ENCODE measurements at regions not wholly inside any gene's neighbourhood (a gene's known extent, or its start where the extent isn't known, plus 50 kb on each side); places are given as distances from the start of the nearest gene placed in this dataset.

DNA sequence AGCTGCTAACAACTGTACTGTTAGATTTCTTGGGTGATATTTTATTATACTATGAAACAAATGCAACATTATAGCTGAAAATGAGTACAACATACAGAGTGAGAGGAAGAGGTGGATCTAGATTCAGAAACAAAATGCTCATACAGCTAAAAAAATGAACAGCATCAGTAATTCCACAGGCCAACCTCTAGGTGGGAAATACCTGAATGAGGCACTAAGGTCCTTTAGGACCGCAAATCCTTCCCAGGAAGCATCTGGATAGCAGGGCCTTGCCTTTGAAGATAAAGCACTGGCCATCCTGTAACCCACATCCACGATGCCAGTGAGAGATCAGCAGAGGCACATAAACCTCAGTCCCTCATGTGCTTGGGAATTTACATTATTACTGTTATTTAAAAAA is 310.8 kb downstream of the YTHDC2 start:
- TF ChIP-seq POLR2AphosphoS5 (IDR thresholded peaks at IDR 0.05) = no peak
- TF ChIP-seq, protein P1, sequence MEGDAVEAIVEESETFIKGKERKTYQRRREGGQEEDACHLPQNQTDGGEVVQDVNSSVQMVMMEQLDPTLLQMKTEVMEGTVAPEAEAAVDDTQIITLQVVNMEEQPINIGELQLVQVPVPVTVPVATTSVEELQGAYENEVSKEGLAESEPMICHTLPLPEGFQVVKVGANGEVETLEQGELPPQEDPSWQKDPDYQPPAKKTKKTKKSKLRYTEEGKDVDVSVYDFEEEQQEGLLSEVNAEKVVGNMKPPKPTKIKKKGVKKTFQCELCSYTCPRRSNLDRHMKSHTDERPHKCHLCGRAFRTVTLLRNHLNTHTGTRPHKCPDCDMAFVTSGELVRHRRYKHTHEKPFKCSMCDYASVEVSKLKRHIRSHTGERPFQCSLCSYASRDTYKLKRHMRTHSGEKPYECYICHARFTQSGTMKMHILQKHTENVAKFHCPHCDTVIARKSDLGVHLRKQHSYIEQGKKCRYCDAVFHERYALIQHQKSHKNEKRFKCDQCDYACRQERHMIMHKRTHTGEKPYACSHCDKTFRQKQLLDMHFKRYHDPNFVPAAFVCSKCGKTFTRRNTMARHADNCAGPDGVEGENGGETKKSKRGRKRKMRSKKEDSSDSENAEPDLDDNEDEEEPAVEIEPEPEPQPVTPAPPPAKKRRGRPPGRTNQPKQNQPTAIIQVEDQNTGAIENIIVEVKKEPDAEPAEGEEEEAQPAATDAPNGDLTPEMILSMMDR (IDR thresholded peaks at IDR 0.05) = no peak

Measured in breast epithelium (tissue), 3 donors.